Stimulated activated CD4-positive, alpha-beta T cell treated with anti-CD3 and anti-CD28 coated beads, Interleukin-1b, Interleukin-23, amount 100 ng/mL, for 4 hours (primary cell): ENCODE measurements at regions not wholly inside any gene's neighbourhood (a gene's known extent, or its start where the extent isn't known, plus 50 kb on each side); places are given as distances from the start of the nearest gene placed in this dataset.
A peak's percentile ranks its signal among the peaks of the same experiment; 100 is the strongest.

Experiments
- DNase-seq, 2 donors: peaks; one replicate each; pipeline ENCODE4 v3.0.0-alpha.2; 2020; ENCODE audit warnings: low read depth in 2 of 2

DNA sequence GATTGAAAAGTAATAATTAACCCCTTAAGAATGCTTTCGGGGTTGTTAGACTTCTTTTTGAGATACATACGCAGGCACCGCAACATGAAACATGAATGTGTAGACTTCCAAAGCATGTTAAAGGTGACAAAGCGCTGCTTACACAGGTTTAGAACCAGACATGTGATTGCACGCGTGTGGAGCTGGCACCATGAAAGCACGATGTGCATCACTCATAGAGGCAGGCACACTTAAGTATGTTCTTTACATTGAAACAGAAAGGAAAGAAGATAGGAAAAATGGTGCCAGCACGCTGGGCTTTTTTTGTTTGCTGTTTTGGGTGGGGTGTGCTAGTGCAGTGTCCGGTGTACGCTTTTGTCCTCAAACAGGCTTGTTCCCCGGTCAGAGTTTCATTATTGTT, 83.6 kb upstream of the PPARA start:
- DNase-seq = no peak

DNA sequence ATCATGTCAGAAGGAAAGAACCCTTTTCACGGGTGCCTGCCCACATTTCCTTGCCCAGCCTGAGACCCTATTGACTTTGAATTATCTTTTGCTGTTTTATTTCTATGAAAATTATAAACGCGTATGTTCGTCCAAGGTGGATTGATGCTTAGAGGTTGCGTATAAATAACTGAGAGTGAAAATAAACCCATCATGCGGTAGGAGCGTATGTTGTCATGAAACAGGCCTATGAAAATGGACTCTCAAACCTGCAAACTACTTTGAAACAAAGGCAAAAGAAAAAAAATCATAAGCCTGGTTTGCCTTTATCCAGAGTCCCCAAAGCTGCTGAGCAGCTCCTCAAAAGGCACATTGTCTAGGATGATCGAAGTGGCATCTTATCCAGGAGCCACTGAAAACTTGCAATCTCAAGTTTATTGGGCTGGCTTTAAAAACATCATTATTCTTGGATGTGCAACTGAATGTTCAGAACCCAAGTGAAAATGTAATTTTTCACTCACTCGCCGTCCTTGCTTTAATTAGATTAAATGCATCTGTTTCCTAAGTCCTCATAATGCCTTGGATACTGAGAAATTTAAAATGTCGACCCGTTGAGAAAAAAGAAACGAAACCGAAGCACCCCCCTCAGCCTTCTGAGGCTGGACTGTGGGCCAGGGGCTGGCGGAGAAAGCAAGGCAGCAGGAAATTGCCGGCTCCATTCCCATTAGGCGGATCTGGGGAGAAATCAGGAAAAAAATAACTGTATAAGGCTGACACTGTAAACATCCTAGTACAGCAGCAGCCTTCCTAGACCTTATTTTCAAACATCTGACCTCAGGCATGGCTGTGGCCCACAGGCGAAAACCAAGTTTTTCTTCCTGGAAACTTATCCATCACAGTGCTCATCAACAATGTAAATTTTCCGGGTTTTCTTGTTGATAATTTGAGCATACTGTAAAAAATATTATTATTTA, 82.9 kb upstream of the PPARA start:
- no peak for DNase-seq

DNA sequence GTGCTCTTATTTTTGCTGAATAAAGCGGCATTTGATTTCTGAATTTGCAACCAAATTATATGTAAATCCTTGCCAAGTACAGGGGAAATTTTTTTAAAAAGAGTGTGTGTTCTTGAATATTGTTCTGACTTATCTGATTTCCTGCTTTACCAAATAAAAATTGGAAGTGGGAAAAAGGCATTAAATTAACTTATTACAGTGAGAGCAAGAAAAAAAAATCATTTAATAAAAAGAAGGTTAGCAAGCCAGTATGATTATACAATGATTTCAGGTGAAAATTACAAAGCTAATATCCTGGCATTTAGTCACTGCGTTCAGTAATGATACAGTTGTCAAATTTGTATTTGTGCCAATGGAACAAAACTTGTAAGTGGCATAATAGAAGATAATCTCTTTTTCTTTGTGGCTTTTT, 82.1 kb upstream of the PPARA start:
- no peak for DNase-seq

DNA sequence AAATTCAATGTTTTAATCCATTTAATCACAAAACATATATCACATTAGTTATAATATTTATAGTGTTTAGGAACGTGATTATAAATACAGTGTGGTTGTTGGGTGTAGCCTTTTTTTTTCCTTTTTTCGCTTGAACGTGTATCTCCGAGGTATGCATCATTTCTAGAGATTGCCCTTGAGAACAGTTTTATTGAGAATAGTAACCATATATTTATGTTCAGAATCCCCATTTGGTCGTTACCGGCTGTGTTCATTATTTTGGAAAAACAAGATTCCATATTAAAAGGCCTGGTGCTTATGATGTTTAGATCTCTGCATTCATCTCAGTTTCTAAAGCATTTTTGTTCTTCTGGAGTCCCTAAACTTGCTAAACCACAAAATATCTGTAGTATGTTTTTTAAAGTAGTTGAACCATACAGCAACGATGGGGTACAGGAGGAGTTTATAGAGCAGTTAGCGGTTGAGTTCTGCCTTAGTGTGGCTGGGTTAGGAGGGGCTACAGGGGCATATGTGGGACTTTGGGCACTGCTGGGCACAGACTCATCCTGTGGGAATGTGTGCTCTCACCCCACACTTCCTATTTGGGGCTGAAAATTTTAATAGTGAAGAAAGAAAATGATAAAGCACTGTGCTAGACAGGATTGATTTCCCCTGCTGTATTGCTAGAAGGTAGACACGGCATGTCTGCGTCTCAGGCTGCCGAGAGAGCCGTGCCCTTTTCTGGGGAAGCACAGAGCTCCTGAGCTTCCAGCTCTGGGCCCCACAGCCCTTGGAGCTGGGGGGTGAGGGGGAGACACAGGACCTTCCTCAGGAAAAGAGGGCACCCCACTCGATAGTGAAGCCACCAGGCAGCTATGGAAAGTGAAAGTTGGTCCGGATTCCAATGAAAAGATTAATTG, 81.5 kb upstream of the PPARA start:
- DNase-seq = no peak

DNA sequence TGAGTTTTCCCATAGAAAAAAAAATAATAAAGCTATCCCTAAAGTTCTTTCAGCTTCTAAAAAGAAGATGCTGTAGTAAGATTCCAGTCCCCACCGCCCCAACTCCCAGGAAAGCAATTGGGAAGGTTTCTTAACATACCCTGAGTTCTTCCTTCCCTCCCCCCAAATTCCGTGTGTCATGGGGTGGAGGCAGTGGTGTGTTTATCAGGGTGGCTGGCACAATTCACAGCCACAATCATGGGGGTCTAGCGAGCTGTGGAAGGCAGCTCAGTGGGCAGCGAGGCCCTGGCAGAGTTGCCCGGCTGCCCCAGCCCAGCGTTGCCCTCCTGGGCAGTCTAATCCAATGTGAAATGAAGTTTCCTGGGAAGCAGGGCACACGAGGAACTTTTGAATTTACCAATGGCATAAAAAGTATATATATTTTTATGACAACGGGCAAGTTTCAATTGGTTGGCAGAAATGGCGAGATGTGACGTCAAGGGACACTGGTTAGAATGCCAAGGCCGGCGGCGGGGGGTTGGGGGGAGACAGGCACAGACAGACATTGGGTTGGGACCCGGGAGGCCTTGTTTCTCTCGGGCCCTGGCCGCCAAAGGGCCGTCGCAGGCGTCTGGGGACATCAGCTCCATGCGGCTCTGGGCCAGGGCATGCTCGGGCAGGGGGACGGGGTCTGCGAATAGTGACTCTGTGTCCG, 80.7 kb upstream of the PPARA start:
- peak in 1 of 2 donors; percentile 30 for DNase-seq

DNA sequence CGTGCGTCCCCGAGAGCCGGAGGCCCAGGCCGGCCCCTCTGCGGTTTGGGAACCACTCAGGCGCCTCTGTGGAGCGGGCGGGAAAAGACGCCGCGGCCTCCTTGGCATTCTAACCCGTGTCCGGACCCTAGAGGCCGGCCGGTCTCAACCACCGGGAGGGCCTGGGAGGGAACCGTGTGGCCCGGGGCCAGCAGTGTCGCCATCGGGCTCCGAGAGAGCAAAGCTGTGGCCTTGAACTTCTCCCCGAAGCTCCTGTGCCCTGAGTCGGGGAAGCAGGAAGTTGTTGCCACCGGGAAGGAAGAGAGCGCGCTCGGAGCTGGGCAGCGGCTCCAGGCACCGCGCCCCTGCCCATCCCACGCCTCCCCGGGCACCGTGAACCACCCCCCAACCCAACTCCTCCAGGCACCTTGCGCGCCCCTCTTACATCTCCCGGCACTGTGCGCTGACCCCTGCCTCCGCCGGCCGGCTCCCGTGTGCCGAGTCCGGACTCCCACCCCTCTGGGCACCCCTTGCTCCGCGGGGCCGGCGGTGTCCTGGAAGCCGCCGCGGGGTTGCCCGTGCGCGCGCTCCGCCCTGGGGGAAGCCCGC, 80.0 kb upstream of the PPARA start:
- peak in 1 of 2 donors; percentile 42 for DNase-seq

DNA sequence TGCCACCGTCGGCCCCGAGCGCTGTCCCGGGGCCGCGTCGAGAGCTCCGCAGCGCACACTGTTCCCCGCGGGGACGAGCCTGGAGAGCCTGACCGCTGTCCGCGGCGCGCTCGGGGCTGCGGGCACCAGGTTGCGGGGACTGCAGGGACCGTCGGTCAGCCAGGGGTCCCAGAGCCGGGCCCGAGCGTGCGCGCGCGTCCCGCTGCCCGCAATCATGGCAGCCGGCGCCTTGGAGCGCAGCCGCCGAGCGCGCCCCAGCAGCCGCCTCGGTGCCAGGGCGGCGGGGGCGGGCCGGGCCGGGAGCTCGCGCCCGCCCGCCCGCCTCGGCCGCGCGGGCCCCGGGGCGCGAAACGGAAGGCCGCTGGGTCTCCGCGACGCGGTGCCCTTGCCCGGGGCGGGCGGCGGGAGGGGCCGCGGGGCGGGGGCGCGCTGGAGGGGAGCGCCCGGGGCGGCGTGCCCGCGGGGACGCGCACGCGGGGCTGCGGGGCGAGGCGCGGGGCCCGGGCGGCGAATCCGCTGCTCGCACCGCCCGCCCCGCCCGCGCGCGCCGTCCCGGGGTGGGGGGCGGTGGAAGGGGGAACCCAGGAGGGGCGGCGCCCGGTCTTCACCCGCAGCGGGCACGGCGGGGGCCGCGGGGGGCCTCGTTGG, 79.4 kb upstream of the PPARA start:
- DNase-seq = peak in 1 of 2 donors; percentile 69

DNA sequence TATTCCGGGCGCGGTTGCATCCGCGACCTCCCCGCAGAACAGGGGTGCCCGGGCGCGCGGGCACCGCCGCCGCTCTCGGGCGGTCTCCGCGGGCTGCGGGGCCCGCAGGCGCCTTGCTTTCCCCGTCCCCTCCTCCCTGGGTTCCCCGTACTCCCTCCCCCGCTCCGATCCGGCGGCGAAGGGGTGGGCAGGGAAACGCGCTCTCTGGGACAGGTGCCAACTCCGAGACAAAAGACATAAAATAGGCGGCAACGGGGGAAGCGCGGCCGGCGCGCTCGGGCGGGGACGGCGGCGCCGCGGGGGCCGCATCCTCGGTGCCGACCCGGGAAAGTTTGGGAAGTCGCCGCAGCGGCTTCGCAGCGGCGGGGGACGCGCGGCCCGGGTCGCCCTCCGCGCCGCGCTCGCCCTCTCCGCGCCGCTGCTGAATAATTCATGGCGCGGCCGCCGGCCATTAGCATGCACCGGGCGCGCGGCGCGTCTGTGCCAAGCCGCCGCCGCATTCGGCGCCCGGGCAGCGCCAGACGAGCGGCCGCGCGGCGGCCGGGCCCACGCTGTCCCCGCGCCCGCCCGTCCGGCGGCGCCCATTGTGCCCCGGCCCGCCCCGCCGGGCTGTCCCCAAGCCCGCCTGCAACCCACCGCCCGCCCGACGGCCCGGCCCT, 78.7 kb upstream of the PPARA start:
- DNase-seq = peak; percentile 51 to 64

DNA sequence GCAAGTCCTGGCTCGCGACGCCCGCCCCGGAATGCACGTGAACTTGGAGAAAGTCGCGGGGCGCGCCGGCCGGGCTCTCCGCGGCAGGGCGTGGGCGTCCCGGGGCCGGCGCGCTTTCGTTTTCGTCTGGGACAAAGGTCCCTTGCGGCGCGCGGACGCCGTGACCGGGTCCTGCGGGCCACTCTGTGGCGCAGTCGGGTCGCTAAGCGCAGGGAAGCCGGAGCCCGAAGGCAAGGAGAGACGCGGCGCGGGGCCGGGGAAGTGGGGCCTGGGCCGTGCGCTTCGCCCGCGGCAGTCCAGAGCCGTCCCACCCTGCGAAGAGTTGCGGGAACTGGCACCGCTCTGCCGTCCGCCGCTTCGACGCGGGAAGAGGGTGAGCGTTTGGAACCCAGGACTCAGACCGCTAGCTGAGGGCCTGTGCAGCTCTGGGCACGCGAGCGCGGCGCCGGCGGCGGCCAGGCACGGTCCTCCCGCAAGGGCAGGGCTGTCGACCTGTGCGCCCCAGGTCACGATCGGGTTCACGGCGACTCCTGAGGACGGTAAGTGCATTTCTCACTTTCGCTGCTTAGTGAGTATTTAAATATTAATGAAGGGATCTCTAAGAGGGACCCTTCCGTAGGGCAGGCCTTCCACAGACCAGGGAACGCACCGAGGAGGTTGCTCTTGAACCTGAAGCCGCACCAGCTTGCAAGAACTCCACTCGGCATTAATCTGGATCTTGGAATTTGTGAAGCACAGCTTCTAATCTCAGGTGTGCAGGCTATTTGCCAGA, 78.0 kb upstream of the PPARA start:
- DNase-seq = peak in 1 of 2 donors; percentile 58

DNA sequence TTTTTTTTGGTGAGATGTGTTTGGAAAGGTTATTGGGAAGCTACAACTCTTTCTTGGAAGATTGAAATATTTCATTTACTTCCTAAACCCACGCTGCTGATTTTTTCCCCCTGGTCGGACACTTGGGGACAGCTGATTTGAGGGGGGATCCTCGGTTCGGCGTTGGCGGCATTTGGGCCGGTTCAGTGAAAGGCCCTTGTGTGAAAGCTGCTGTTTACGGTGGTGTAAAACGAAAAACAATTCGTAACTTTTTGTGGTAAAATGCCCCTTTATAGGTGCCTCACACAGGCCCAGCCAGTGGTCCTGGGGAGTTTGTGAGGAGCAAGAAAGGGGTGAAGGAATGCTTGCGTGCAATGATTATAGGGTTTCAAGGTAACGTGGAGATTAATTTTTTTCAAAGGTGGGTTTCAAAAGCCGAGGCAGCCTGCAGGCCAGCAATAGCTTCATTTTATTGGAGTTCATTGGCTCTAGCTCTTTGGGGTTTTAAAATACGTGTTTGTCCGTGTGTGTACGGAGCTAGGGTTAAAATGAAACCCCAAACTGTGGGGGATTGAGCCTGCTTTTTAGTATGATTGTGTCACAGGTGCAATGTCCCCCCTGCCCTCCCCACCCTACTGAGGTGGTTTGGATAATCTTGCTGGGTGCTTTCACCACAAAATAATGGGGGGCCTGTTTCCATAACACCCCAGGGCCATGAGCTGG, 77.2 kb upstream of the PPARA start:
- no peak for DNase-seq

DNA sequence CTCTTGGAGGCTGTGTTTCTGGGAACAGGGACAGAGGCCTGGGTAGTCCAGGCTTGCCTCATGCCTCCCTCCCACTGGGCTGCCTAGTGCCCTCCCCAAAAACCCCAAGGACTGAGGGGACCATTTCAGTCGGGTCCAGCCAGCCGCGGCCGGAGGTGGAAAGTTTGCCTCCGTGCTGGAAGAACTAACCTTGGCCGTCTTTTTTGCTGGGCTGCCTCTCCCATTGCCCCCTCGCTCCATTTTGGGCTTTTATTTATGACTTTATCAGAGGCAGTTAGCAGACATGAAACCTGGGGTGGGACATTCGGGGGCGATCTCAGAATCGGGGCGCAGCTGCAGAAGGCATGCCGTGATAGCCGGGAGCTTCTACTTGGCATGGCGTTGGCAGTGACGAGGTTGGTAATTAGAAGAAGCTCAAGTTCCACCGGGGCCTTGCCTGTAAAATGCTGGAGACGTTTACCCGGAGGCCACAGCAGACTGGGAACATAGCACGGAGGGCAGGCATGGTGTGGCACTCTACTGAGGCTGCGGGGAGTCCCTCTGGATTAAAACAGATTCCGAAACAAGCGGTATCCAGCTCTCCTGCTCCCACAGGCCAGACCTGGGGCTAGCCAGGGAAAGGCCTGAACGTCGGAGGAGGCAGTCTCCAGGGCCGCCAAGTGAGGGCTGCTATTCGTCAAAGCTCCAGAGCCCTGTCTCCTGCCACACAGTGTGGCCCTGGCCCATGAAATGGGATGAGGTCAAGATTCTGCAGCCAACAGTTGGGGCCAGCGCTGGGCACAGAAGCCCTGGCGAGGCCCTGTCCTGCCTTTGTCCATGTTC, 76.4 kb upstream of the PPARA start:
- no peak for DNase-seq

DNA sequence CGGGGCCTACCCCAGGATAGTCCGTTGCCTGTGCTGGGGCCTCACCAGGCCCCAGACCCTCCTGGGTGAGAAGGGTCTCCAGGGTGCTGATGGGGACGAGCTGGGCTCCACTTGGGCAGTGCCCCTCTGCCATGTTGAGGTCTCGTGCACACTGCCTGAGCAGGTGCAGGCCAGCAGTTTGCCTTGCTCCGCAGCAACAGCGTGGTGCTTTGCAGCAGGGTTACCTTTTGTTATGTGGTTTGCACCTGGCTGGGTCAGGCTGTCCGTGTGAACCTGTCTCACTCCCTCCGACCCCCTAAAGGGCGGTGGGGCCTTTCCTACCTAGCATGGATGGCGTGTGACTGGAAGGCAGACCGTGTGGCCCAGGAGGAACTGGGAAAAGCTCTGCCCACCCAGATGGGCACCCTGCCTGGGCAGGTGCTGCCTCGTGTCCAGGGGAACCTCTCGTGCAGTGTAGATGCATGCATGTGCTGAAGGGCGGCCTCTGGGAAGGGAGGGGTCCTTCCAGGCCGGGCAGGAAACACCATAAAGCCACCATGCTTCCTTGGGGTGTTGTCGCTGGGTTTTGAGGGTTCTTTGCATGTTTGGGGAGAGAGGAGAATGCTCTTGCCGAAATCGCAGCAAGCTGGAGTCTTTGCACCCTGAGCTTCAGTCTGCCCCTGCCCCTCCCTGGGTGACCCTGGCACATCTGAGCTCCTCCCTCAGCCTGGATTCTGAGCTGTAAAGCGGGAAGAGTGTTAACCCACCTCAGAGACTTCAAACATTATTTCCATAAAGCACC, 75.4 kb upstream of the PPARA start:
- DNase-seq = no peak

DNA sequence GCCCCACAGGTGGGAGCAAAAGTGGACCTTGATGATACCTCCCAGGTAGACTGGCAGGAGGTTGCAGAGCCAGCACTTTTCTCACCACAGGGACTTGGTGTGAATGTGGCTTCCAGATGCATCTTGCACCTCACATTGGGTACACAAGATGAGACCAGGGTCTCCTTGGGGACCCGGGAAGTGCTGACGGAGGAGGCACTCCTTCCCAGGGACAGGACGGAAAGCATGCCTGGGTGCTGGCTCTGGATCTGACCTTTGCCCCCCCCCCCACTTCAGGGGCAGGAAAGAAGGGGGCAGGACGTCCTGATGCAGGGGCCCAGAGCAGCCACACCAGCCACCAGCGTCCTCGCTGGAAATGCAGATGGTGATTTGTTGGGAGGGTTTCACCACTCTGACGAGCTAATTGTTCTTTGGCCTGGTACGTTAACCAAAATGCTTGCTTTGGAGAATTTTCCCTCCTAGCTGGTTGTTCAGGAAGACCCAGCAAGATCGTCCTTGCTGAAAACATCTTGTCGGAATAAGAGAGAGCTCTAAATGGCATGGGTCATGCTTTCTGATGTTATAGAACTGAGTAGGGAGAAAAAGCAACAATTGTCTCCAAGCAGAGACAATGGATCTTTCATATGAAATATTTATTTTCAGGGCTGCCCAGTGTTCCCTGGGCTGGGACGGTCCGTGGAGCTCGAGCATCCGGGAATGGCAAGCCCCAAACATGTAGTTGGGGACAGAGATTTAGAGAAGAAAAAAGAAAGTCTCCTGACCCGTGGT, 74.4 kb upstream of the PPARA start:
- no peak for DNase-seq

DNA sequence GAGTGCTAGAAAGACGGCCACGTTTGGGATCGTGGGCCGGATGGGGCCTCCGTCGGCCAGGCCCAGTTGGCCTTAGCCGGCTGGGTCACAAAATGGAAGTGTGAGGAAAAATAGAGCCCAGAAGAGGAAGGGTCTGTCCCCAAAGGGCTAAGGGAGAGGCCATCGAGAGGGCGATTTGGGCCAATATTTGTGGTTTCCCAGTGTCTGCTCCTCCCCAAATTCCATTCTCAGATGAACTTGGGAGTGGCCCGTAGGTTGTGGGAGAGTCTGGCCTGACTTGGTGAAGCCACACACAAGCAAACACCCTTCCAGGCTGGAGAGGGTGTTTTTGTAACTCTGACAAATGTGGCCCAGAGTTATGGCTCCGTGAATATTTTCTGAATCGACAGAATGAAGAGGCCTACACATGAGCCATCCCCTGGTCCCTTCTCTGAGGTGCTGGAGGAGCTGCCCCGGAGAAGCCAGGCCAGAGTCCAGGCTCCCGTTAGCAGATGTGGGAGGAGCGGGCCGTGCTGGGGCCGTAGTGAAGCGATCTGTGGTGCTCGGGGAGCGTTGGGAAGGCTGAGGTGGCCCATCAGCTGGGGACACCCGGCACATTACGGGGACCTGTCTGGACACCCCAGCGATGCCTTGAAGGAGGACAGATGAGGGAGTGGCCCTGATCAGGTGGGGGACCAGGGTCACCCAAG, 73.5 kb upstream of the PPARA start:
- no peak for DNase-seq

DNA sequence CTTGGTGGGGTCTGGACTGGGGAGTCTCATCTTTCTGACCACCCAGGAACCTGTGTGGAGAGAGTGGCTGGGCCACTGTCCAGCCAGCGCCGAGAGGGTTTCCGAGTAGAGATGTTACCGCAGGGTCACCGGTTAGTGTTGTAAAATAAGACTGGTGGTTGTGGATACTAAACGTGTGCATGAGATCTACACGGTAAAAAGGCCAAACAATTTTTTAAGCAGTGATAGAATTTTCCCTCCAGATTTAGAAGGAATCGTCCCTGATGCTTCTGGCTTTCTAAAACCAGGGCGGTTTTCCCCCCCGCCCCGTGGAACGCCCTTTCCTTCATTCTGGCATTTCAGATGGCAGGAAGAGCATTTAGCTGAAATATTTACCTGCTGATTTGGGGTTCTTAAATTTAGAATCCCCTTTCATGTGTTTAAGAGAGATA, 72.6 kb upstream of the PPARA start:
- DNase-seq = no peak
